ENCODE measurements at regions not wholly inside any gene's neighbourhood (a gene's known extent, or its start where the extent isn't known, plus 50 kb on each side); places are given as distances from the start of the nearest gene placed in this dataset.
A peak's percentile ranks its signal among the peaks of the same experiment; 100 is the strongest.

GRCh38 chr5:67538855-67539506 lies 342.4 kb upstream of the CD180 start:
- Histone ChIP-seq H3K9me3 (ENCODE audit: control insufficient read depth, low read length) (no peaks in the 10 kb centered on the region), H3K27me3 (replicated peaks; ENCODE audit: control insufficient read depth, insufficient read depth, low read length, poor library complexity, severe bottlenecking) (no peaks in the 10 kb centered on the region), H3K4me3 (ENCODE audit: insufficient read depth, low read depth, low read length, poor library complexity, severe bottlenecking) (no peak overlapping the region), H3K36me3 (ENCODE audit: control insufficient read depth, insufficient read depth, low read length) (no peaks in the 10 kb centered on the region), H3K4me1 (ENCODE audit: control insufficient read depth, insufficient read depth, low read length, poor library complexity, severe bottlenecking) (no peaks in the 10 kb centered on the region), H3K27ac (ENCODE audit: insufficient read depth, low read length, poor library complexity, severe bottlenecking) (no peak overlapping the region)
- DNase-seq = no peak

- Histone ChIP-seq H3K9me3 (ENCODE audit: control insufficient read depth, low read length) (no peaks in the 10 kb centered on the region), H3K4me3 (ENCODE audit: insufficient read depth, low read depth, low read length, poor library complexity, severe bottlenecking) (peak overlapping the region; percentile 14), H3K27ac (ENCODE audit: insufficient read depth, low read length, poor library complexity, severe bottlenecking) (no peak overlapping the region), H3K27me3 (replicated peaks; ENCODE audit: control insufficient read depth, insufficient read depth, low read length, poor library complexity, severe bottlenecking) (no peaks in the 10 kb centered on the region), H3K4me1 (ENCODE audit: control insufficient read depth, insufficient read depth, low read length, poor library complexity, severe bottlenecking) (no peaks in the 10 kb centered on the region), H3K36me3 (ENCODE audit: control insufficient read depth, insufficient read depth, low read length) (no peaks in the 10 kb centered on the region)
- DNase-seq = no peak
These were observed 341.0 kb upstream of the CD180 start for GRCh38 chr5:67537439-67538148.

GRCh38 chr5:67536866-67537265 lies 340.3 kb upstream of the CD180 start:
- Histone ChIP-seq H3K27me3 (replicated peaks; ENCODE audit: control insufficient read depth, insufficient read depth, low read length, poor library complexity, severe bottlenecking) (no peaks in the 10 kb centered on the region), H3K36me3 (ENCODE audit: control insufficient read depth, insufficient read depth, low read length) (no peaks in the 10 kb centered on the region), H3K4me1 (ENCODE audit: control insufficient read depth, insufficient read depth, low read length, poor library complexity, severe bottlenecking) (no peaks in the 10 kb centered on the region), H3K27ac (ENCODE audit: insufficient read depth, low read length, poor library complexity, severe bottlenecking) (no peak overlapping the region), H3K4me3 (ENCODE audit: insufficient read depth, low read depth, low read length, poor library complexity, severe bottlenecking) (no peak overlapping the region), H3K9me3 (ENCODE audit: control insufficient read depth, low read length) (no peaks in the 10 kb centered on the region)
- no peak for DNase-seq

GRCh38 chr5:67530609-67531255 lies 334.1 kb upstream of the CD180 start:
- H3K4me1 ChIP-seq (ENCODE audit: control insufficient read depth, insufficient read depth, low read length, poor library complexity, severe bottlenecking) = no peaks in the 10 kb centered on the region
- DNase-seq = no peak

GRCh38 chr5:67528953-67529352 lies 332.4 kb upstream of the CD180 start:
- DNase-seq = no peak
- Histone ChIP-seq H3K9me3 (ENCODE audit: control insufficient read depth, low read length) (no peaks in the 10 kb centered on the region), H3K27ac (ENCODE audit: insufficient read depth, low read length, poor library complexity, severe bottlenecking) (no peak overlapping the region), H3K36me3 (ENCODE audit: control insufficient read depth, insufficient read depth, low read length) (no peaks in the 10 kb centered on the region), H3K4me1 (ENCODE audit: control insufficient read depth, insufficient read depth, low read length, poor library complexity, severe bottlenecking) (no peaks in the 10 kb centered on the region), H3K4me3 (ENCODE audit: insufficient read depth, low read depth, low read length, poor library complexity, severe bottlenecking) (no peak overlapping the region), H3K27me3 (replicated peaks; ENCODE audit: control insufficient read depth, insufficient read depth, low read length, poor library complexity, severe bottlenecking) (no peaks in the 10 kb centered on the region)

More at GRCh38 chr5:67530609-67531255, 334.1 kb upstream of the CD180 start:
- H3K36me3 ChIP-seq (ENCODE audit: control insufficient read depth, insufficient read depth, low read length) = no peaks in the 10 kb centered on the region
- no peaks in the 10 kb centered on the region for H3K9me3 ChIP-seq (ENCODE audit: control insufficient read depth, low read length)
- H3K4me3 ChIP-seq (ENCODE audit: insufficient read depth, low read depth, low read length, poor library complexity, severe bottlenecking) = no peak overlapping the region
- no peaks in the 10 kb centered on the region for H3K27me3 ChIP-seq (replicated peaks; ENCODE audit: control insufficient read depth, insufficient read depth, low read length, poor library complexity, severe bottlenecking)
- H3K27ac ChIP-seq (ENCODE audit: insufficient read depth, low read length, poor library complexity, severe bottlenecking) = no peak overlapping the region

- H3K4me1 ChIP-seq (ENCODE audit: control insufficient read depth, insufficient read depth, low read length, poor library complexity, severe bottlenecking) = no peaks in the 10 kb centered on the region
- H3K36me3 ChIP-seq (ENCODE audit: control insufficient read depth, insufficient read depth, low read length) = no peaks in the 10 kb centered on the region
- H3K4me3 ChIP-seq (ENCODE audit: insufficient read depth, low read depth, low read length, poor library complexity, severe bottlenecking) = no peak overlapping the region
- DNase-seq = no peak
- H3K27ac ChIP-seq (ENCODE audit: insufficient read depth, low read length, poor library complexity, severe bottlenecking) = no peak overlapping the region
- no peaks in the 10 kb centered on the region for H3K27me3 ChIP-seq (replicated peaks; ENCODE audit: control insufficient read depth, insufficient read depth, low read length, poor library complexity, severe bottlenecking)
- H3K9me3 ChIP-seq (ENCODE audit: control insufficient read depth, low read length) = no peaks in the 10 kb centered on the region
These were observed 330.2 kb upstream of the CD180 start for GRCh38 chr5:67526793-67527192.

- peaks cover 3% of the 10 kb centered on the region for H3K4me1 ChIP-seq (ENCODE audit: control insufficient read depth, insufficient read depth, low read length, poor library complexity, severe bottlenecking)
- no peak overlapping the region for H3K27ac ChIP-seq (ENCODE audit: insufficient read depth, low read length, poor library complexity, severe bottlenecking)
- no peak overlapping the region for H3K4me3 ChIP-seq (ENCODE audit: insufficient read depth, low read depth, low read length, poor library complexity, severe bottlenecking)
- no peaks in the 10 kb centered on the region for H3K9me3 ChIP-seq (ENCODE audit: control insufficient read depth, low read length)
- no peaks in the 10 kb centered on the region for H3K27me3 ChIP-seq (replicated peaks; ENCODE audit: control insufficient read depth, insufficient read depth, low read length, poor library complexity, severe bottlenecking)
- DNase-seq = no peak
- no peaks in the 10 kb centered on the region for H3K36me3 ChIP-seq (ENCODE audit: control insufficient read depth, insufficient read depth, low read length)
These were observed 323.7 kb upstream of the CD180 start for GRCh38 chr5:67520161-67520908.

GRCh38 chr5:67518227-67518626 lies 321.6 kb upstream of the CD180 start:
- no peak overlapping the region for H3K27ac ChIP-seq (ENCODE audit: insufficient read depth, low read length, poor library complexity, severe bottlenecking)
- no peaks in the 10 kb centered on the region for H3K27me3 ChIP-seq (replicated peaks; ENCODE audit: control insufficient read depth, insufficient read depth, low read length, poor library complexity, severe bottlenecking)
- no peak for DNase-seq
- peaks cover 20% of the 10 kb centered on the region for H3K4me1 ChIP-seq (ENCODE audit: control insufficient read depth, insufficient read depth, low read length, poor library complexity, severe bottlenecking)
- H3K4me3 ChIP-seq (ENCODE audit: insufficient read depth, low read depth, low read length, poor library complexity, severe bottlenecking) = no peak overlapping the region
- no peaks in the 10 kb centered on the region for H3K36me3 ChIP-seq (ENCODE audit: control insufficient read depth, insufficient read depth, low read length)
- H3K9me3 ChIP-seq (ENCODE audit: control insufficient read depth, low read length) = no peaks in the 10 kb centered on the region

GRCh38 chr5:67516948-67517565 lies 320.5 kb upstream of the CD180 start:
- peaks cover 20% of the 10 kb centered on the region for H3K4me1 ChIP-seq (ENCODE audit: control insufficient read depth, insufficient read depth, low read length, poor library complexity, severe bottlenecking)
- H3K27ac ChIP-seq (ENCODE audit: insufficient read depth, low read length, poor library complexity, severe bottlenecking) = no peak overlapping the region
- no peaks in the 10 kb centered on the region for H3K9me3 ChIP-seq (ENCODE audit: control insufficient read depth, low read length)
- no peaks in the 10 kb centered on the region for H3K27me3 ChIP-seq (replicated peaks; ENCODE audit: control insufficient read depth, insufficient read depth, low read length, poor library complexity, severe bottlenecking)
- H3K36me3 ChIP-seq (ENCODE audit: control insufficient read depth, insufficient read depth, low read length) = no peaks in the 10 kb centered on the region
- H3K4me3 ChIP-seq (ENCODE audit: insufficient read depth, low read depth, low read length, poor library complexity, severe bottlenecking) = no peak overlapping the region
- no peak for DNase-seq

Data from effector memory CD4-positive, alpha-beta T cell (primary cell).